ENCODE measurements at regions not wholly inside any gene's neighbourhood (a gene's known extent, or its start where the extent isn't known, plus 50 kb on each side); places are given as distances from the start of the nearest gene placed in this dataset.

DNA sequence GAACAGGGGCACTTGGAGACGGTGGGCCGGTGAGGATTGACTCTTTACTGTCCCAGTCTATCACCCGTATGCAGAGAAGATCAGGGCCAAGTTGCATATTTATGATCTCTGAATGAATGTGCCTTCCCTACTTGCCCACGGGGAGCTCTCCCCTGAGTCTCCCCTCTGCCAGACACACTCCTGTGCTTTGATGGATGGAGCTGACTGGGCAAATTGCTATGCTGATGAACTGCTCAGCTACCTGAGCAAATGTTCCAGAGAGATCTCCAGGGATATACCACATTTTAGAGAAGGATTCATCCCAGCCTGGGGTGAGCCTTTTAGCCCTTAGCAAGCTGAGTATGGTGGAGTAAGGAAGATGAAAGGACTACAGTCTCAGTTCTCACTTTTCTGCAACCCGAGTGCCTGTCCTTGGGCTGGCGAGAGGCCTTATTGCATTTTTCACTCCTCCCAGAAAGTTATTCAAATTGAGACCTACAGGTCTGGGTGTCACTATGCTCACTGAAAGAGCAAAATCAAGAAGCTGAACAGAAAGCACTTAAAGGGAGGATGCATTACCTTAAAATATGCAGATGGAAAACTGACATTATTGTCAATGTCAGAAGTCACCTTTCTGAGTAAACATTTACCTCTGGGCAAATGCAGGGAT lies 526.7 kb upstream of the WWC1 start:
- no peak for DNase-seq

DNA sequence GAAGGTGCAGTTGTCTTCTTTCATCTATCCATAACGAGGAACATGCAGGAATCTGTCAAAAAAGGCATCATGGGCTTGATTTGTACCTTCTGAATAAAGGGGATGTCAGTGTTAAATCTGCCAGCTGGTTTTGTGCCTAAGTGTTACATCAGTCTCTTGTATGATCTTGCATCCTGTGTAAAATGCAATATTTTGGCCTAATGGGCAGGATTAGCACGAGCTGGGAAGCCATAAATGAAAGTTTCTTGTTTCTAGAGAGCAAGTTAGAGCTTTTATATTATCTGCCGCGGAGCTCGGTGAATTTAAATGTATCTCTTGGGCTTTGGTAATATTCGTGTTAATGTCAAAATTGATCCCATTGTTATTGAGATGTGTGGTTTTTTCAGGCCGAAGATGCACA lies 526.1 kb upstream of the WWC1 start:
- no peak for DNase-seq

DNA sequence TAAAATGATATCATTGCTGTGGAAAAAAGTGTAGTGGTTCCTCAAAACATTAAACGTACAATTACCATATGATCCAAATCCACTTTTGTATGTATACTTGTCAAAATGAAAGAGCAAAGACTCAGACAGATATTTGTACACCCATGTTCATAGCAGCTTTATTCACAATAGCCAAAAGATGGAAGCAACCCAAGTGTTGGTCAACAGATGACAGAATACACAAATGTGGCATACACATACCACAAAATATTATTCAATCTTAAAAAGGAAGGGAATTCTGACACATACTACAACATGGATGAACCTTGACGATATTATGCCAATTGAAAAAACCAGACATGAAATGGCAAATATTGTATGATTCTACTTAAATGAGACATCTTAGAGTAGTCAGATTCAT lies 524.5 kb upstream of the WWC1 start:
- no peak for DNase-seq

DNA sequence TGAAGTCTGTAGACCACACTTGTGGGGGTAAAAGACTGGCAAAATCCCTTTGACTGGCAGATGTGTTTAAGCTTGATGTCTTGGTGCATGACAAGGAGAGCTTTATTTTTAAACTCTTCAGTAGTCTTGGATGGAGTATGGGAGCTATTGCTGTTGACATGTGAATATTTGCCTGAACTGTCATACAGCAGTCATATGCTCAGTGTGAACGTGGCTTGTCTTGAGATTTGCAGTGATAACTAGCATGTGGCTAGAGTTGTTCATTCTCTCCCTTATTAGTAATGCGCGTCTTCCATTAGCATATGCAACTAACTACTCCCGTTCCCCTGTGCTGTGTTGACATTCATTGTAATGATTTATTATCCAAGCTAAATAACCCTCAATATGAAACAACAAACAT lies 523.6 kb upstream of the WWC1 start:
- DNase-seq = no peak

DNA sequence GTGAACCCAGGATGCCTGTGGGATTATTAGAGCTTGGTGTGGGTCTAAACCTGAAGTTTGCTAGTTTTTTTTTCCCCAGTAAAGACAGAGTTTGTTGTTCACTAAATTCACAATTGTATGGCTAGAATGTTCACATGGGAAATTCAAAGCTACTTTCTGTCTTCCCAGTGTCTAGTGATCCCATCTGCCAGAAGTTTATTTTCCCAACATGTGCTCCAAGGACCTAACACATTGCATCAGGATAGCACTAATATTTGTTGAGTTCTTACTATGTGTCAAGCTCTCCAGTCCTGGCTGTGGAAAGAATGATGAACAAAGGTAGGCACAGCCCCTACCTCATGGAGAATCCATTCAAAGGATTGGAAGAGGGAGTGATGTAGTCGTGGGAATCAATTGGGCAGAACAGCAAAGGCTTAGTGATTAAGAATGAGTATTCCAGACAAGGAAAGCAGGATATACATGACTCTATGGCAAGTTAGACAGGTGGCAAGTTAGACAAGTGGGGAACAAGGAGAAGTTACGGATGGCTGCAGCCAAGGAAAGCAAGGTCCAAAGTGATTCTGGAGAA lies 521.5 kb upstream of the WWC1 start:
- DNase-seq = no peak

DNA sequence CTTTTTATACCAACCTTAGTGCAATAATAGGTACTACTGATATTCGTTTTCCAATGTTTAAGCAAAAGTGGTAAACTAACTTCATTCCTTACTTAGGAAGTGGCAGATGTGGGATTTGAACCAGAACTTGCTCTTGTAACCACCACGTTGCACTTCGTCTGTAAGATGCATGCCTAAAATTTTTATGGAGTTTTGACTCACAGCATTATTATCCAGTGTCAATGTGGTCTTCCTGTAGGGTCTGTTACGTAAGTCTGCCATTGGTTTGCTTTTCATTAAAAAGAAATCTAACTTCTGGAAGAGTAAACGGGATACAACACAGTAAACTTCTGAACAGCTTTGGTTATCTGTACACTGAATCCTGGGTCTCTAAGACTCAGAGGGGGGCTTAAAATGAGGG lies 521.0 kb upstream of the WWC1 start:
- no peak for DNase-seq

DNA sequence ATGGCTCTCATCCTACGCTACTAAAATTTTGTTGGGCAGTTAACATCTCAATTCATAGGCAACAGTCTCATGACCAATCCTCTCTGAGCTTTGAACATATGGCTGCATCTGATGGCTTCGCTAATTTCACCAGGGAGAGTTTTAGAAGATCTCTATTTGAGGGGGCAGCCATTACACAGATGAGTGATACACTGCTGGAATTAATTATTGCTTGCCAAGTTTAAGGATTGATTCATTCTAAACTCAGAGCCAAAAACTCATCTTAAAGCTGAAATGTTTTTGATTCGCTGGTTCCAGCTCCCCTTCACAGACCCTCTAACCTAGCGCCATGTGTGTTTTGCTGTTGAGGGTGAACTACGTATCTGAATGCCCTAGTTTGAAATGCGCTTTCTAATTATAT lies 519.9 kb upstream of the WWC1 start:
- DNase-seq = no peak

DNA sequence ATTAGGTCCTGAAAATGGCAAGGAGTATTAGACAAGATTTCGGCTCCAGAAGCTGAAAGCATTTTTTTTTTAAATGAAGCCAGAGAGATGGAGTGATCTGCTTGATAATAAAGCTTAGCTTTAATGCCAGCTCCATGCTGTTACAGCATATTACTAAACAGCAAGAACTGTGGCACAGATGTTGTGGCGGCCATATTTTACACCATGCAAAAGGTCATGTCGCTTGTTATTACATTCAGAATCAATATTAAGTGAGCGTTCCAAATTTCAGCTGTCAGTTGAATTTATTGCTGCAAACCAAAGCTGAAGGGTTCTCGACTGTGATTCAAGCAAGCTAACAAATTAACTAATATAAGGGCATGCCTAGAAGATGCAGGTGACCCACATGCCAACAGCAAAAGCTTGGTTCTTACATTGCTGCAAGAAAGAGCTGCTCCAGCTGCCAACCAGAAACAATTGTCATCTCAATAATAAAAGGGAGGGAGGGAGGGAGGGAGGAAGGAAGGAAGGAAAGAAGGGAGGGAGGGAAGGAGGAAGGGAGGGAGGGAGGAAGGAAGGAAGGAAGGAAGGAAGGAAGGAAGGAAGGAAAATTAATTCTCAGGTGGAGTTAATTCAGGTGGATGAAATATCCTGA lies 517.7 kb upstream of the WWC1 start:
- DNase-seq = no peak

DNA sequence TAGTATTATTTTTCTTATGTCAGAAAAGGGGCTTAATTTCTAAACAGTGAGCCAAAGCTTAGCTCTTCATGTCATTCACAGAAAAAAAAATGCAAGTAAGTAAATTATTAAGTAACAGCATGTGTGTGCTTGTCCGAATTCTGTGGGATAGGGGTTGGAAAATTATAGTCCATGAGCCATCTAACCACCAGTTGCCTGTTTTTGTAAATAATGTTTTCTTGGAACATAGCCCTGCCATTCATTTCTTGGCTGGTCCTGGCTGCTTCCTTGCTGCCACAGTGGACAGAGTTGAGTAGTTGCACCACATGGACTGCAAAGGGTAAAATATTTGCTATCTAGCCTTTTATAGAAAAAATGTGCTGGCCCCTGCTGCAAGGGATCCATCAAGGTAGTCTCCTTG lies 513.7 kb upstream of the WWC1 start:
- no peak for DNase-seq

DNA sequence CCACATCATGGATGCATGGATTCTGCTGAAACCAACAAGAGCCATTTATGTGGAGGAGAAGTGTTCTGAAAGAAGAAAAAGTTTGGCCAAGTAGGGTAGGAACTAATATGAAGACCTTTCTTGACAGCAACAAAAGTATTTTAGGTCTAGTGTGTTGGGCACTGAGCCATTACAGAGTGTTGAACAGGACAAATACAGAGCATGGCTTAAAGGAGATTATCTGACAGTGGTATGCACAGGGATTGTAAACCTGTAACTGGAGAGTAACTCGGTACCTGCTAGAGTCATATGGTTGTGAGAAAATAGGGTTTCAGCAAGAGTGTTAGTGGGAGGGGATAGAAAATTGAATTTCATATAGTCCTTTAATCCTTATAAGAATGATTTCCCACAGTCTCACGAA lies 513.2 kb upstream of the WWC1 start:
- no peak for DNase-seq

DNA sequence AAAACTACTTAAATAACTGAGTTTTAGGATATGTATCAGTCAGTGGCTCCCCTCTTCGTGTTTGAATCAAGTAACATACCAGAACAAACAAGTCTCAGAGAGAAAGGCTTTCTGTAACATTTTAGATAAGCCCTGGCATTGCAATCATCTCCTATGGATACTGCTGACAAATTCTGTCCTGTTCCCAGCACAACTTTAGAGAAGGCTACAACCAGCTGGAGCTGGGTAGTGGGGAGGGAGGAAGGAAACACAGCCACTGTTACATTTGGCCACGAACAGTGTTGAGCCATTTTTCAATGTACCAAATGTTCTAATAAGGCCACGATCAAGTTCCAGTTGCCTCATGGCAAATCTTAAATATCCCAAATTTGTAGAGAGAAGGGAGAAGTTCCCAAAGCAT lies 511.8 kb upstream of the WWC1 start:
- no peak for DNase-seq

DNA sequence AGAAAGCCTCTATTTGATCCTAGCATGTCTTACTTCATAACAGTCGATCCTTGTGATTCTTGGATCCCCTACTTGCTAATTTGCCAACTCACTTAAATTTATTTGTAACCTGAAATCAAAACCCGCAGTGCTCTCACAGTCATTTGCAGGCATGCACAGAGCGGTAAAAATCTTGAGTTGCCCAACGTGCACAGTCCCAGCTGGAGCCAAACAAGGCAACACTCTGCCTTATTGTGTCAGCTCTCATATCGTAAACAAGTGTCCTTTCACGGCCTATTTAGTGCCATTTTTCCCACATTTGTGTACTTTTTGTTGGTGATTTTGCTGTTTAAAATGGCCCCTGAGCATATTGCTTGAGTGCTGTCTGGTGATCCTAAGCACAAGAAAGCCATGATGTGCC lies 511.3 kb upstream of the WWC1 start:
- DNase-seq = no peak

DNA sequence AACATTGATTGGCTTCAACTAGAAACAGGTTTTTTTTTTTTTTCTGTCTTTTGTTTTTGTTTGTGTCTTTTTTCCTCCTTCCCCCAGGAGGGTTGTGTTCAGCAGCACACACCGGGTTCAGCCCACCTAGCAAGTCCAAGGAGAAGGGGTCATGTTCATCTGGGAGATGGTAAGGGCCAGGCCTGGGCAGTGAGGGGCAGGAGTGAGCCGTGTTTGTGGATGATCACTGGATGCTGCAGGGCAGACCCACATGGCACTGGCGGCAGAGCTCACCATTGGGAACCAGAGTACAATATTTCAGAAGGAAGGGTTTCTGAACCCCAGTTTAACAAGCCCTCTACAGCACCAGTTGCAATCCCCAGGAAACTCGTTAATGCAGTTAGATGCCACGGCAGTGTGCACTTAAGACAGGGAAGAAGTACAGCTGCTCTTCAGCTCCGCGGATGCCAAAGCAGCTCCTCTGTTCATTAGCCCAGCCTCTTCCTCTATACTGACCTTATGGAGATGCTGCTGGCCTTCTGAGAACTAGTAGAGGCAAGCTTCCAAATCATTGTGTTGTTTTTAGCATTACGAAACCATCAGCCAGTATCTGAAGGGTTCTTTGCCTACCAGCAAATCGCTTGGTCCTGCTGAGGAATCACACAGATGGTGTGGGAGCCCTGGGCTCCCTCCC lies 508.2 kb upstream of the WWC1 start:
- DNase-seq = no peak

DNA sequence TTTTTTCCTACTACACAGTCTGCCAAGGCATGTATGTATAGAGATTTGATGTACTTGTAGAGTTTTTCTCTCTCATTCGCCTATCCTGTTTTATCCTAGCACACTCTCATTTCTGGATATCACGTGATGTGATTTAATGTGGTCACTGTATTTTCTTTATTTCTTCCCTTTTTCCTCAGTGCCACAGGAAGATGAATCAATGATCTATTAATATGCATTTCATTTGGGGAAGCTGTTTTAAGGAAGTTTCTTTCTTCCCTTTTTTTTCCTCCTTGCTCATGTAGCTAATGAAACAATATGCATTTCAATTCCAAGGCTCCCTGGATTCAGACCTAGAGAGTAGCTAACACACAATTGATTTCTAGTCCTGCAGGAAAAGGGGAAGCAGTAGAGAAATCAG lies 506.3 kb upstream of the WWC1 start:
- no peak for DNase-seq

DNA sequence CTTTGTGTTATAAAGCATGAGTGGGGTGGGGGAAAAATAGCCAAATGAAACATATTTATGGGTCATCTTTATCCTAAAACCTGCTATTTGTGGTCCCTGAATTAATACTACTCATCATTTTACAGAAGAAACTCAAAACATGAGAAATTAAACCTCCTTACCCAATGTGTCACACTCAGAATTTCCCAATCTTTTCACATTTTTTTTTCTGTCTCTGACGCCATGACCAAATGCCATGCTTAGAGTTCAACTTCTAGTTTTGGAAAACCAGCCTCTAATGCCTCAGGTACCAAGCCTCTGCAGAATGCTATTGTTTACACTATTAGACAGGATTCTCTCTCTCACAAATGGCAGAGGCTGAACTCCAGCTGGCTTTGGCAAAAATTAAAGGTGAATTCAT lies 505.5 kb upstream of the WWC1 start:
- DNase-seq = no peak

DNA sequence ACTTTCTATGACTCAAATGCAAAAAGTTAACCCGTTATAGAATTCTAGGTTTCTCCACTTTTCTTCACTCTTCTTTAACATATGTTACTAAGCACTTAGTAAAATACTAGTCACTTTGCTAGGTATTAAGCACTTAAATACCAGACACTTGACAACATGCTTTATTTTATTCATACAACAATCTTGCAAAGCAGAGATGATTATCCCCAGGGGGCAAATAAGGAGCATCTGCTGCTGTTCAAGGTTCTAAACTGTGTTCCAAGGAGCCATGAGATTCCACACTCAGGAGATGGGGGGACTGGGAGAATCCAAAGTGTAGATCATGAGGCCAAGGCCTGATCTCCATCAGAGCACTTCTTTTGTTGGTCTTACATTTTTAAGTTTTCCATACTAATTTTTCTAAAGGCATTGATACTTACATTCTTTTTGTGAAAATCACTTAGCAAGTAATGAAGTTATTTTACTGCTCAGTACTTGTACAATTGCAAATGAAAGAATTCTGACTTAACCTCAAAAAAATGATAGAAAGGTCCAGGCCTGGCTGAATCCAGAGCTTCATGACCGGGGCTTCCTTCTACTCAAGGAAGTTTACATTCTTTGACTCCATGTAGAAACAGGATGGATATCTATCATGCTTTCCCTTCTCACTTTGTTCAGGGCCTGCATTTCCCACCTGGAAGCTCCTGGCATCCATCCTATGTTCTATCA lies 504.4 kb upstream of the WWC1 start:
- DNase-seq = no peak

DNA sequence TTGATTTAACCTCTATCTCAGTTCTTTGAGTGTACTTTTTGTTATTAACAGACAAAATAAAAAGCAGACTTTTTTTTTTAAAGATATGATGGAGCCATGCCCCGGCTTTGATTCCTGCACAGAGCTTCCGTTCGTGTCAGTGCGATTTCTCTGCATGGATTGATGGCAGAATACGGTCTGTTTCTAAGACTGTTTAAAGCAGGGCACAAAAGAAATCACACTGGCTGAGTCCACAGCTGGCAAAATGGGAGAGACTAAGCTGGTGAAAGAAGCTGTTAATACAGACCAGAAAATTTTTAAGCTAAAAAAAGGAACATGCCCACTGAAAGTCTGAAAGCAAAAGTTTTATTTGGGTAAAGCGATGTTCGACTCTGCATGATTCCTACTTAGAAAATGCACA lies 501.4 kb upstream of the WWC1 start:
- no peak for DNase-seq

DNA sequence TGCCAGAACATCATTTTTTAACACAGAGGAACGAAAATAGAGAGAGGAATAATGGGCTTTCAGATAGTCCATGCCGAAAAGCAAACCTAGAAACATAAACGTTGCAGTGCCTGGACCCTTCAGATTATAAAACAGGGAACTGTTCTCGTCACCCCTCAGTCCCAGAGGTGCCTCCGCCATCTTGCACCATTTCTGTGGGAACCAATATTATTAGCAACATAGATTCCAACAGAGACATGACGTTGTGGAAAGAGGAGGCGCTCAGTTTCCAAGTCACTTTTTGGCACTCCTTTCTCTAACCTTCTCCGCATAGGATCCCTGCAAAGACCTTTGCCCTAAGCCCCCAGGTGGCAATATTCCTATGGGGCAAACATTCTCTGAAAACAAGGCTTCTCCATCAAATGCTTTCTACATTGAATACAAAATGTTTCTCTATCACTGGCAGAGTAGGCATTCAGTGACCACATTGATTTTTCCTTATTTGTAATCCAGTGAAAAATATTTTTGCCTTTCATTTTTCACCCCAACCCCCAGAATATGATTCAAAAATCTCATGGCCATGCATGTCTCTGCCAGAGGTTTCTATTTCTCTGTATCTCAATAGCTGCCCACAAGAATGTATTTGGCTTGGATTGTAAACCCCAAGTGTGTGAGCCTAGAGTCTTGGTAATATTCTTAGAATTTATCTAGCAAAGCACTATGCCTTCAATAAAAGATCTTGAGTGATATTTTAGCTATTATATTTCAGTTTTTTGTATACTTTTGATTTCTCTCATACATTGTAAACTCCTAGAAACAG lies 500.8 kb upstream of the WWC1 start:
- DNase-seq = no peak

DNA sequence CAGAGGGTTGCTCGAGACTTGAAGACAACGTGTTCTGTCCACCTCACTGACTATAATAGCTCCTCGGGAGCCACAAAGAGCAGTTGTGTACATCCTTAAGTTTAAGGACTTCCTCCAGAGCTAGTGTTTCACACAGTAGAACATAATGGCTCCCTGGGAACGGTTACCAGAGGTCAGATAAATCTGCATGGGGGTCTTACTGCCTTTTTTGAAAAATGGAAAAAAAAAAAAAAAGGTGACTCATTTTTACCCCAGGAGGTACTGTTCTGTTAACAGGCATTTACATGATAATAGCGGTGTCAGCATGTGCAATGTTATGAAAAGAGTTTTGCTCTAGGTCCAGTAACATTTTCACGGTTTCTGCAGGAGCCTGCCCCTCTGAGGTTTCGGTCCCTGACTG lies 498.9 kb upstream of the WWC1 start:
- no peak for DNase-seq

DNA sequence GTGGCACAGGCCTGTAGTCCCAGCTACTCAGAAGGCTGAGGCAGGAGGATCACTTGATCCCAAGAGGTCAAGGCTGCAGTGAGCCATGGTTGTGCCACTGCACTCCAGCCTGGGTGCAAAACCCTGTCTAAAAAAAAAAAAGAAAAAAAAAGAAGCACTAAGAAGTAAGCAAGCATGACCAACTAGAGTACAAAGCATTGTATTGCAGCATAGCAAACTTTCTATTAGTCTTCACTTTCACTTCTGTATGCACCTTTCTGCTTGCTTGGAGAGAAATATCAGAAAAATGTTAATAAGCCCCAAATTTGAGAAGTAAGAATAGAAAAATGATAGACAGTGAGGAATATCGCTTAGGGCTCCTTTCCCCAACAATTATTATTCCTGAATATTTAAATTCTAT lies 497.7 kb upstream of the WWC1 start:
- DNase-seq = no peak

DNA sequence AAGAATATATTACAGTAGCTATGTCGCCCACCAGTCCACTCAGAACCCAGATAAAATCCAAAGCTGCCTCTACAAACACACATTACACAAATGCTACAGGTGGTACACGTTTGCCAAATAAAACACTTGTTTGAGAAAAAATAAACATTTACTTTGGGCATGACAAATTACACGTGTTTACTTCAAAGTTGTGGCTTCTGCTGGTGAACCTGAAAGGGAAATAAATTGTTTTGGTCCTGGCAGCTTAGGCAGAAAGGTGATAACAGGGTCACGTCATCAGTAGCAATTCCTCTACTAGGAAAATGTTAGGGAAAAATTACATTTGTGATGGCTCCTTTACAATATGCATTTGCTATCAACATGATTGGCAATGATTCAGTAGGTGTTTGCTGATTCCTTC lies 497.3 kb upstream of the WWC1 start:
- DNase-seq = no peak

DNA sequence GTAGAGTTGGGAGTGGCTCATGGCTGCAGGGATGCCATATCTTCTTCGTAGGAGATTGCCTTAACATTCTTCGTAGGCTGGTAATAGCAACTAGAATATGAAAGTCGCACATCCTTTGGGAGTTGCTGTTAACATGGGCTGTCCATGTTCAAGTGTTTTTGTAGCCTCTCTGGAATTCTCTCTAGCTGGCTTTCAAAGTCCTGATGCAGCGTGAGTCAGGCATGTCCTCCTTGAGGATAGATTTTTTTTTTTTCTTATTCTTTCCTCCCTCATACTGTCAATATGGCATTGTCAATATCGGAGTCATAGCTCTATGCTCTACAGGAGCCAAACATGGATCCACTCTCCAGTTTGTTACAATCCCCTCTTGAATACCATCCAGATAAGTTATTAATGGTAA lies 494.8 kb upstream of the WWC1 start:
- no peak for DNase-seq

DNA sequence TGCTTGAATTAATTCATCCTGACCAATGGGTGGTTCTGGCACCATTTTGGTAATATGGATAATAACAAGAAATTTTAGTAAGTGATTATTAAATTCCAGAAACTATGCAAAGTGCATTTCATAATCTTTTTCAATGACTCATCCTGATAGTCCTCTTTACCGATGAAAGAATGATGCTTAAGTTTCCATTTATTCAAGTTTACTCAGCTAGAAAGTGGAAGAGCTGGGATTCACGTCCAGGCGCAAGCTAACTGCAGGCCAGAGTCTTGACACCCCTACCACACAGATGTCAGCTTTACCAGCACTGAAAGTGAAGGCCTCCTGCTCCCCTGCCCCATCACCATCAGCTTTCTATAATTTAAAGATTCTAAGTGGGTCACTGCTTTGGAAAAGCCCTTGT lies 493.5 kb upstream of the WWC1 start:
- no peak for DNase-seq

Measured in dermis blood vessel endothelial cell (primary cell).